A549 (cell line): ENCODE measurements at regions not wholly inside any gene's neighbourhood (a gene's known extent, or its start where the extent isn't known, plus 50 kb on each side); places are given as distances from the start of the nearest gene placed in this dataset.

Experiments
- EP300 ChIP-seq, 2 experiments: fragments of >200 bp; sonication (Bioruptor Twin); formaldehyde crosslinking; IDR thresholded peaks; 2 replicates in 1 of 2; 3 replicates in 1 of 2; pipeline ENCODE4 v1.6.1; 2016 to 2017
- KDM5A ChIP-seq: fragments of 200-600 bp; sonication (generic); IDR thresholded peaks from 2 replicates; pipeline ENCODE4 v1.6.1; 2016; ENCODE audit warnings: antibody characterized with exemption, mild to moderate bottlenecking
- MAFK ChIP-seq: fragments of 450-650 bp; IDR thresholded peaks from 2 replicates; pipeline ENCODE4 v1.6.1; 2014; ENCODE audit not compliant: partially characterized antibody
- POLR2A ChIP-seq: IDR thresholded peaks from 2 replicates; pipeline ENCODE4 v1.6.1; 2012; ENCODE audit warnings: mild to moderate bottlenecking, low read length
- RAD21 ChIP-seq, 2 experiments: fragments of >200 bp in 1 of 2; sonication (Bioruptor Twin) in 1 of 2; formaldehyde crosslinking in 1 of 2; IDR thresholded peaks in 1 of 2; conservative IDR thresholded peaks in 1 of 2; 2 replicates in 1 of 2; 3 replicates in 1 of 2; pipeline ENCODE4 v1.6.1; 2012 to 2018; ENCODE audit warnings: inconsistent platforms in 1 of 2
- RCOR1 ChIP-seq: fragments of 150-350 bp; IDR thresholded peaks from 2 replicates; pipeline ENCODE4 v1.6.1; 2014; ENCODE audit warnings: antibody characterized with exemption, low read length, low read depth
- ZFP36 ChIP-seq: fragments of 450-650 bp; IDR thresholded peaks from 2 replicates; pipeline ENCODE4 v1.6.1; 2014; ENCODE audit warnings: borderline replicate concordance; ENCODE audit not compliant: partially characterized antibody
- TF ChIP-seq, protein P1 (sequence below): fragments of >200 bp; sonication (Bioruptor Twin); formaldehyde crosslinking; IDR thresholded peaks from 3 replicates; pipeline ENCODE4 v1.5.1; 2016

GRCh38 chr4:125131891-125132680, 182.7 kb upstream of the FAT4 start:
- TF ChIP-seq, protein P1, sequence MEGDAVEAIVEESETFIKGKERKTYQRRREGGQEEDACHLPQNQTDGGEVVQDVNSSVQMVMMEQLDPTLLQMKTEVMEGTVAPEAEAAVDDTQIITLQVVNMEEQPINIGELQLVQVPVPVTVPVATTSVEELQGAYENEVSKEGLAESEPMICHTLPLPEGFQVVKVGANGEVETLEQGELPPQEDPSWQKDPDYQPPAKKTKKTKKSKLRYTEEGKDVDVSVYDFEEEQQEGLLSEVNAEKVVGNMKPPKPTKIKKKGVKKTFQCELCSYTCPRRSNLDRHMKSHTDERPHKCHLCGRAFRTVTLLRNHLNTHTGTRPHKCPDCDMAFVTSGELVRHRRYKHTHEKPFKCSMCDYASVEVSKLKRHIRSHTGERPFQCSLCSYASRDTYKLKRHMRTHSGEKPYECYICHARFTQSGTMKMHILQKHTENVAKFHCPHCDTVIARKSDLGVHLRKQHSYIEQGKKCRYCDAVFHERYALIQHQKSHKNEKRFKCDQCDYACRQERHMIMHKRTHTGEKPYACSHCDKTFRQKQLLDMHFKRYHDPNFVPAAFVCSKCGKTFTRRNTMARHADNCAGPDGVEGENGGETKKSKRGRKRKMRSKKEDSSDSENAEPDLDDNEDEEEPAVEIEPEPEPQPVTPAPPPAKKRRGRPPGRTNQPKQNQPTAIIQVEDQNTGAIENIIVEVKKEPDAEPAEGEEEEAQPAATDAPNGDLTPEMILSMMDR, result no peak
- no peak for TF ChIP-seq KDM5A
- TF ChIP-seq MAFK, result no peak
- TF ChIP-seq ZFP36, result no peak
- TF ChIP-seq EP300 (IDR thresholded peaks at IDR 0.05), result no peak
- no peak for TF ChIP-seq RAD21 (conservative IDR thresholded peaks at IDR 0.05 in 1 of 2, IDR thresholded peaks at IDR 0.05 in 1 of 2)
- no peak for TF ChIP-seq POLR2A
- no peak for TF ChIP-seq RCOR1
